ENCODE measurements at regions not wholly inside any gene's neighbourhood (a gene's known extent, or its start where the extent isn't known, plus 50 kb on each side); places are given as distances from the start of the nearest gene placed in this dataset.

DNA sequence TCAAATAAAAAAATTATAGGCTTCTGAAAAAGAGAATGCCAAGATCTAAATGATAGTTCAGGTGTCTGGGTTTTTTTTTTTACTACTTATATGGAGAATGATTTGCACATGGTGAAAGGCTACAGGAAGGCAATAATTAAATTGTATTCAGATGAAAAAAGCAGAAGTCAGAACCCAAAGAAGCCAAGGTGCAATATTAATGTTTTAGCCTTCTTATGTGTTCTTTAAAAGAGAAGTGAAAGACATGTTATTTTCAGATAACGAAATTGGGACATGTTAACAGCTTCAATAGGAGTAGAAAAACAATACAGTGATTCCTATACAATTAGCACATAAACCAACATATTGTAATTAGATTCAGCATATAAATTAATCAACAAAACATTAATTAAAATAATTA is 452.9 kb upstream of the PRMT6 start:
- no peak for TF ChIP-seq CTCF (conservative IDR thresholded peaks at IDR 0.05; ENCODE audit: low read depth, low read length)
- DNase-seq (ENCODE audit: low read depth), result no peak
- no peak overlapping the region for H3K4me3 ChIP-seq (ENCODE audit: low read depth, low read length)

- no peak for TF ChIP-seq CTCF (conservative IDR thresholded peaks at IDR 0.05; ENCODE audit: low read depth, low read length)
- no peak overlapping the region for H3K4me3 ChIP-seq (ENCODE audit: low read depth, low read length)
- peak; percentile 29 for DNase-seq (ENCODE audit: low read depth)
Measured at GRCh38 chr1:106608841-106609240, 447.6 kb upstream of the PRMT6 start.

DNA sequence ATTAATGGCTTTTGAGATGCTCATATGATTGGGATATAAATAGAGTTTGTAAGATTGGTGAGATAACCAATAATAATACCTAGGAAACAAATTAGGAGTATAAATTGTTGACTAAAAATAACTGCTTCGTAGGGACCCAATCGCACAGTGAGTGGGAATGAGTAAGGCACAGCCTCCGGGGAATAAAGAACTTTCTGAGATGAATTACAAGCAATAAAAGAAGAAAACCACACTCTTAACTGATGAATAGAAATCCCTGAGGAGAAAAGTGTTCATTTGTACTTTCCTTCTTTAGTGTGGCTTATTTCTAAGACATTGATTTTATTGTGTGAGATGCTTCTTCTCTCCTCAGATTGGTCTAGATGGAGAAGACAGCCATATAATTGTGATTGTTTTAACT is 443.4 kb upstream of the PRMT6 start:
- no peak overlapping the region for H3K4me3 ChIP-seq (ENCODE audit: low read depth, low read length)
- no peak for TF ChIP-seq CTCF (conservative IDR thresholded peaks at IDR 0.05; ENCODE audit: low read depth, low read length)
- DNase-seq (ENCODE audit: low read depth), result no peak

DNA sequence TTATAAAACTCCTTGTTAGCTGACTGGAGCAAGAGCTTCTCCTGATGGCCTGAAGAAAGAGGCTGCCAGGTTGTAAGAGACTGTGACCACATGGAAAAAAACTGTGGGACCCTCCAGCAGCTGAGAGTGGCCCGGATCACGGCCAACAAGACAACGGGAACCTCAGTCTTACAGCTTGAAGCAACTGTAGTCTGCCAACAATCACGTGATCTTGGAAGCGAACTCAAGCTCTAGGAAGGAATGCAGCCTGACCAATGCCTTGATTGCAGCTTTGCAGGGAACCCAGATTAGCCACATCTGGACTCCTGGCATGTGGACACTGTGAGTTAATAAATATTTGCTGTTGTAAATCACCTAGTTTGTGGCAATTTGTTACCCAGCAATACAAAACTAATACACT is 442.6 kb upstream of the PRMT6 start:
- no peak overlapping the region for H3K4me3 ChIP-seq (ENCODE audit: low read depth, low read length)
- TF ChIP-seq CTCF (conservative IDR thresholded peaks at IDR 0.05; ENCODE audit: low read depth, low read length), result no peak
- DNase-seq (ENCODE audit: low read depth), result no peak

- no peak for TF ChIP-seq CTCF (conservative IDR thresholded peaks at IDR 0.05; ENCODE audit: low read depth, low read length)
- no peak for DNase-seq (ENCODE audit: low read depth)
- no peak overlapping the region for H3K4me3 ChIP-seq (ENCODE audit: low read depth, low read length)
Measured at GRCh38 chr1:106615473-106615872, 441.0 kb upstream of the PRMT6 start.

DNA sequence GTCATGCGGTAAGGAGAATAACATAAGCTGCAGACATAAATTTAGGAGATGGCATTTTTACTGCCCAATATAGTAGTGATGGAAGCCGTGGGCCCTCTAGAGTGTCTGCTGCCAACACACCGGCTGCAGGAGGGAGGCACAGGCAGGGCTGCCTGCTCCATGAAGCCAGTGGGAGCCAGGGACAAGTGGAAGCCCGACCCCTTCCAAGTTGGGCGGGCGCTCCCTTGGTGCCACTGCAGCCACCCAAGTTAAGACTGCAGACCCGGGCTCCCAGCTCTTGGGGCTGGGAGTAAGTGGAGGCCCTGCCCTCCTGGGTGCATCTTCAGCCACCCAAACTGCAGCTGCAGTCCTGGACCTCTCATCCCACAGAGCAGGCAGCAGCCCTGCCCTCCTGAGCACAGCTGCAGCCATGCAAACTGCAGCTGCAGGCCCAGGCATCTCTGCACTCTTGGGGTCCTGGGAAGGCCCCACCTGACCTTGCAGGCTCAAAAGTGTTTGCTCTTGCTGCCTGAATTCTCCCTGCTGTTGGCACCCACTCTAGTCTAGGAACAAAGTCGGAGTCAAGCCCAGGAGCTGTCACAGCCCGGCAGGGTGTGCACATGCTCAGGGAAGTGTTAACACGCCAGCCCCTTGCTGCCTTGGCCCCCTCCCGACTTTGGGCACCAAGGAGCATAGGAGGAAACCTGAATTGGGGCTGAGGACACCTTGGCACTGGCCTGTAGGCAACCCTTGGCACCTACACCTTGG is 437.2 kb upstream of the PRMT6 start:
- no peak for TF ChIP-seq CTCF (conservative IDR thresholded peaks at IDR 0.05; ENCODE audit: low read depth, low read length)
- no peak overlapping the region for H3K4me3 ChIP-seq (ENCODE audit: low read depth, low read length)
- DNase-seq (ENCODE audit: low read depth), result no peak

GRCh38 chr1:106619827-106620134 is 436.7 kb upstream of the PRMT6 start:
- no peak overlapping the region for H3K4me3 ChIP-seq (ENCODE audit: low read depth, low read length)
- no peak for TF ChIP-seq CTCF (conservative IDR thresholded peaks at IDR 0.05; ENCODE audit: low read depth, low read length)
- no peak for DNase-seq (ENCODE audit: low read depth)
